ENCODE measurements at regions not wholly inside any gene's neighbourhood (a gene's known extent, or its start where the extent isn't known, plus 50 kb on each side); places are given as distances from the start of the nearest gene placed in this dataset.
"Not testable (repeated sequence)": the region's sequence is repeated elsewhere in the genome, so short reads cannot be mapped to it uniquely, and the experiment has no call there.

DNA sequence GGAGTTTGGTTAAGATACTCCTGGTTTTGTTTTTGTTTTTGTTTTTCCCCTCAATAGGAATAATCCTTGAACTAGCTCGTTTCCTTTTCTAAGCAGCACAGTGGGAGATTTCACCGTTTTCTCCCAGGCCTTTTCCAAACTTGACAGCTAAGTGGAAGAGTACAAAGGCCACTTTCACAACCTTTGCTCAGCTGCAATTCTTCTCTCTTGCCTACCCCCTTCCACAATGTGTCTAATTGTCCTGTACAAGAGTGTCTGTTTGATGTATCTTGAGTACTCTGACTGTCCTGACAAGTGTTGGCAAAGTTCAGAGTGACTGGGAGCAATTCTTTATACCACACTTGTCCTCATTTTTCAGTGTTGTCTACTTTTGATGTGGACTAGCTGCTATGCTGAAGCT, 674.3 kb upstream of the AMOT start:
- no peaks in the 10 kb centered on the region for H3K27me3 Mint-ChIP-seq (ENCODE audit: unreplicated experiment)
- TF ChIP-seq, protein P1, sequence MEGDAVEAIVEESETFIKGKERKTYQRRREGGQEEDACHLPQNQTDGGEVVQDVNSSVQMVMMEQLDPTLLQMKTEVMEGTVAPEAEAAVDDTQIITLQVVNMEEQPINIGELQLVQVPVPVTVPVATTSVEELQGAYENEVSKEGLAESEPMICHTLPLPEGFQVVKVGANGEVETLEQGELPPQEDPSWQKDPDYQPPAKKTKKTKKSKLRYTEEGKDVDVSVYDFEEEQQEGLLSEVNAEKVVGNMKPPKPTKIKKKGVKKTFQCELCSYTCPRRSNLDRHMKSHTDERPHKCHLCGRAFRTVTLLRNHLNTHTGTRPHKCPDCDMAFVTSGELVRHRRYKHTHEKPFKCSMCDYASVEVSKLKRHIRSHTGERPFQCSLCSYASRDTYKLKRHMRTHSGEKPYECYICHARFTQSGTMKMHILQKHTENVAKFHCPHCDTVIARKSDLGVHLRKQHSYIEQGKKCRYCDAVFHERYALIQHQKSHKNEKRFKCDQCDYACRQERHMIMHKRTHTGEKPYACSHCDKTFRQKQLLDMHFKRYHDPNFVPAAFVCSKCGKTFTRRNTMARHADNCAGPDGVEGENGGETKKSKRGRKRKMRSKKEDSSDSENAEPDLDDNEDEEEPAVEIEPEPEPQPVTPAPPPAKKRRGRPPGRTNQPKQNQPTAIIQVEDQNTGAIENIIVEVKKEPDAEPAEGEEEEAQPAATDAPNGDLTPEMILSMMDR (IDR thresholded peaks at IDR 0.05; ENCODE audit: partially characterized antibody, unreplicated experiment): no peak
- H3K27ac Mint-ChIP-seq (ENCODE audit: unreplicated experiment): no peak overlapping the region
- H3K36me3 Mint-ChIP-seq (ENCODE audit: unreplicated experiment): no peaks in the 10 kb centered on the region
- no peaks in the 10 kb centered on the region for H3K9me3 Mint-ChIP-seq (ENCODE audit: unreplicated experiment)
- DNase-seq: no peak
- no peaks in the 10 kb centered on the region for H3K4me1 Mint-ChIP-seq (ENCODE audit: low read depth, unreplicated experiment)
- no peak overlapping the region for H3K4me3 Mint-ChIP-seq (ENCODE audit: unreplicated experiment)

DNA sequence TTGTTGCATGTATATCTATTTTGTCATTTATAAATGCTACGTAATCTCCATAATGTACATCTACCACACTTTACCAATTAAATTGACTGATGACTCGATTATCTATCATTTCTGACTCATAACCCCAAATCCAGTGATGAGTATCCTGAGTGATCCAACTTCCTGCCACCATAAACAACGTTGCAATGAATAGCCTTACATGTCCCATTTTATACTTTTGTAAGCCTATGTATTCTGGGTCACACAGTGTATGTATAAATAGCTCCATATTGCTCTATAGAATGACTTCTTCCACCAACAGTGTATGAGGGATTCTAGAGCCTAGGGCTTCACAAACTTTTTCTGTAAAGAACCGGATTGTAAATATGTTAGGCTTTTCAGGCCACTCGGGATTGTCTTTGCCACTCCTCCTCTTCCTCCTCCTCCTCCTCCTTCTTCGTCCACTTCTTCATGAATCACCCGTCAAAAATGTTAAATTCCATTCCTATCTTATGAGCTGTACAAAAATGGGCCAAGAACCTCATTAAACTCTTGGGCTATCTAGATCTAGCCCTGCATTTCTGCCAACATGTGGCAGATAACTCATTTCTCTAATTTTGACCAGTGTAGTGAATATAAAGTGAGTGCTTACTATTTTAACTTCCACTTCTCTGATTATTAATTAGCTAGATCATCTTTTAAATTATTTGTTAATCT, 672.2 kb upstream of the AMOT start:
- Mint-ChIP-seq H3K36me3 (ENCODE audit: unreplicated experiment) (no peaks in the 10 kb centered on the region), H3K27me3 (ENCODE audit: unreplicated experiment) (no peaks in the 10 kb centered on the region), H3K9me3 (ENCODE audit: unreplicated experiment) (no peaks in the 10 kb centered on the region), H3K27ac (ENCODE audit: unreplicated experiment) (no peak overlapping the region), H3K4me3 (ENCODE audit: unreplicated experiment) (no peak overlapping the region), H3K4me1 (ENCODE audit: low read depth, unreplicated experiment) (no peaks in the 10 kb centered on the region)
- no peak for DNase-seq
- TF ChIP-seq, protein P1 (IDR thresholded peaks at IDR 0.05; ENCODE audit: partially characterized antibody, unreplicated experiment): no peak

DNA sequence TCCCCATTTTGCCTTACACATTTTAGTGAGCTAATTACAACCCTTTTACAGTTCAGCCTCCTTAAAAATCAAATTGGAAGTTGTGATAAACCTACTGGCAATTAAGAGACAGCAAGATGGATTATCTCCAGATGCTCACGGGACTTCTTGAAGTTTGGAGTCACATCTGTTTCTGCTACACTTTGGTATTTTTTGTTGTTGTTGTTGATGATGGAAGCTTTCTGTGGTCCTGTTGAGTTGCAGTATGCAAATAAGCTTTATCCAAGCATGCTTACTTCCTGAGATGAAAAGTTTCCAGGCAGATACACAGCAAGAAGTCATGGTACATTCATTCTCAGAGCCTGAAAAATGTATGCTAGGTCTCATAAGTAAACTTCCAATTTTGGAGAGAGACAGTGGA, 670.0 kb upstream of the AMOT start:
- no peak for DNase-seq
- Mint-ChIP-seq H3K36me3 (ENCODE audit: unreplicated experiment) (no peaks in the 10 kb centered on the region), H3K4me3 (ENCODE audit: unreplicated experiment) (no peak overlapping the region), H3K27me3 (ENCODE audit: unreplicated experiment) (peaks cover 1% of the 10 kb centered on the region), H3K9me3 (ENCODE audit: unreplicated experiment) (no peaks in the 10 kb centered on the region), H3K4me1 (ENCODE audit: low read depth, unreplicated experiment) (no peaks in the 10 kb centered on the region), H3K27ac (ENCODE audit: unreplicated experiment) (no peak overlapping the region)
- TF ChIP-seq, protein P1 (IDR thresholded peaks at IDR 0.05; ENCODE audit: partially characterized antibody, unreplicated experiment): no peak

DNA sequence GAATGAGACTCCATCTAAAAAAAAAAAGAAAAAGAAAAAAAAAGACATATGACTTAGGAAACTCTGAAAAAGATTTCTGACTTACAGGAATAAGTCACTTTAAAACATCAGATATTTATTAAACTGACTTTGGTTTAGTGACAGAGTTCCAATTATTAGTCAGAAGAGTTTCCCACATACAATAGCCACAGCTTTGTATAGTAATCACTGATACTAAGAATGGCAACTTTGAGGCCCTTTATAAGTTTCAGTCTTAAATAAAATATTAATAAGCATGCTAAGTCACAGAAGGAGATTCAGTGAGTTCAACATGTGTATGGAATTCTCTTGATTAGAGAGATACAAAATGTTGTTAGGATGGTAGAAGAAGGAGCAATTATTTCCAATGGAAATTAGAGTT, 652.3 kb upstream of the AMOT start:
- Mint-ChIP-seq H3K4me3 (ENCODE audit: unreplicated experiment) (no peak overlapping the region), H3K9me3 (ENCODE audit: unreplicated experiment) (no peaks in the 10 kb centered on the region), H3K36me3 (ENCODE audit: unreplicated experiment) (no peaks in the 10 kb centered on the region), H3K27ac (ENCODE audit: unreplicated experiment) (no peak overlapping the region), H3K4me1 (ENCODE audit: low read depth, unreplicated experiment) (no peaks in the 10 kb centered on the region), H3K27me3 (ENCODE audit: unreplicated experiment) (no peaks in the 10 kb centered on the region)
- TF ChIP-seq, protein P1 (IDR thresholded peaks at IDR 0.05; ENCODE audit: partially characterized antibody, unreplicated experiment): no peak
- no peak for DNase-seq

DNA sequence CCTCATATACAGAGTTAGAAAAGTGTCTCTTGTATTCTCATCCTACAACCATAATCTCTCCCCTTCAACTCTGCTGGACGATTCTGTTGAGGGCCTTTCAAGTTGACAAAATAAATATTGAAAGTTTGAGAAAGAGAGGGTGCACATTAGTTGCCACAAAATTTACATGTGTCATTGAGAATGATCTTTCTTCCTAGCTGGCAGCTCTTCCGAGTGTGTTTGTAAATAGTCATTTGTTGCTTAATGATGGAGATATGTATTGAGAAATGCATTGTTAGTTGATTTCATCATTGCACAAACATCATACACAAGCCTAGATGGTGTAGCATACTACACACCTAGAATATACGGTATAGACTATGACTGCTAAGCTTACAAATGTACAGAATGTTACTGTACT, 632.8 kb upstream of the AMOT start:
- Mint-ChIP-seq H3K27ac (ENCODE audit: unreplicated experiment) (no peak overlapping the region), H3K4me1 (ENCODE audit: low read depth, unreplicated experiment) (no peaks in the 10 kb centered on the region), H3K4me3 (ENCODE audit: unreplicated experiment) (no peak overlapping the region), H3K27me3 (ENCODE audit: unreplicated experiment) (peaks cover 2% of the 10 kb centered on the region), H3K36me3 (ENCODE audit: unreplicated experiment) (no peaks in the 10 kb centered on the region), H3K9me3 (ENCODE audit: unreplicated experiment) (no peaks in the 10 kb centered on the region)
- no peak for DNase-seq
- TF ChIP-seq, protein P1 (IDR thresholded peaks at IDR 0.05; ENCODE audit: partially characterized antibody, unreplicated experiment): no peak

DNA sequence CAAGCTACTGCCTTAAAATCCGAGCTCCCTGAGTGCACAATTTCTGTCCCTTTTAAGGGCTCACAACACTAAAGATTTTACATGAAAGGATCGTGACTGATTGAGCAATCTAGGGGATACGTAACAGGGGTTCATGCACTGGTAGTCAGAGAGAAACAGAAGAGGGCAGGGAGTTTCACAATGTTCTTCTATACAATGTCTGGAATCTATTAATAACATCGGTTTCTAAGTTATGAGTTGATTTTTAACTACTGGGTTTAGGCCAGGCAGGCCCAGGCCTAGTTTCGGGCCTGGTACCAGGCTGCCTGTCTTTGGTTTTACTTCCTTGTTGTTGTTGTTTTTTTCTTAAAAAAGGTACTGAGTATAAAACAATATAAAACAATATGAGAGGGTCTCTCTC, 632.4 kb upstream of the AMOT start:
- H3K4me3 Mint-ChIP-seq (ENCODE audit: unreplicated experiment); DNase-seq; H3K36me3 Mint-ChIP-seq (ENCODE audit: unreplicated experiment); H3K27me3 Mint-ChIP-seq (ENCODE audit: unreplicated experiment); H3K9me3 Mint-ChIP-seq (ENCODE audit: unreplicated experiment); H3K4me1 Mint-ChIP-seq (ENCODE audit: low read depth, unreplicated experiment); H3K27ac Mint-ChIP-seq (ENCODE audit: unreplicated experiment): not testable (repeated sequence)
